GM12878 (cell line): ENCODE measurements at regions not wholly inside any gene's neighbourhood (a gene's known extent, or its start where the extent isn't known, plus 50 kb on each side); places are given as distances from the start of the nearest gene placed in this dataset.

Source experiments
- ATAC-seq: fragments of 200-7000 bp; cut with Tn5 transposase; 3 replicates; pipeline ENCODE4 v1.9.1; 2020; ENCODE audit warnings: mild to moderate bottlenecking, moderate library complexity
- BruUV-seq: library from RNA; stranded (reverse); fragments of 400-500 nt; replicated peaks from 2 replicates; lab custom pipeline; 2021; lab: Mats Ljungman, UMichigan
- CTCF ChIA-PET: fragments of 300-600 bp; sonication (Branson Sonifier 250); formaldehyde crosslinking; extraction: SDS; loops from one replicate; lab custom pipeline; 2021; ENCODE audit warnings: inconsistent platforms; lab: Yijun Ruan, JAX
- POLR2A ChIA-PET: fragments of 350-600 bp; formaldehyde crosslinking; extraction: SDS; loops from one replicate; lab custom pipeline; 2021; ENCODE audit warnings: inconsistent platforms; lab: Charles Lee
- RAD21 ChIA-PET: fragments of 300-600 bp; sonication (Branson Sonifier 250); formaldehyde crosslinking; loops from one replicate; lab custom pipeline; 2023; ENCODE audit warnings: antibody characterized with exemption; ENCODE audit not compliant: unreplicated experiment; lab: Charles Lee
- SMC1A ChIA-PET: fragments of 300-600 bp; sonication (Branson Sonifier 250); formaldehyde crosslinking; loops from one replicate; lab custom pipeline; 2023; ENCODE audit not compliant: unreplicated experiment, uncharacterized antibody; lab: Charles Lee
- DNase-seq: peaks from one replicate; pipeline ENCODE4 v3.0.0-alpha.2; 2011; ENCODE audit warnings: low read depth, low spot score
- FAIRE-seq: peaks from 3 replicates; lab custom pipeline; 2011; peaks lifted over from hg19 to GRCh38; lab: Jason Lieb, UNC
- H2AFZ ChIP-seq: 2 replicates; pipeline ENCODE4 v1.6.0; 2011; ENCODE audit warnings: low read depth, low read length, control low read depth; ENCODE audit not compliant: control insufficient read depth
- H3K27ac ChIP-seq: 2 replicates; pipeline ENCODE4 v1.5.1; 2011; ENCODE audit warnings: control low read depth; ENCODE audit not compliant: control insufficient read depth, insufficient read depth
- H3K27me3 ChIP-seq, 2 experiments: replicated peaks in 1 of 2; 2 replicates each; pipeline versions ENCODE4 v1.6.0 to v1.6.1; 2011; ENCODE audit warnings: low read length in 1 of 2; ENCODE audit not compliant: control insufficient read depth in 2 of 2, insufficient read depth in 2 of 2
- H3K36me3 ChIP-seq, 2 experiments: 2 replicates each; pipeline ENCODE4 v1.5.1; 2011; ENCODE audit warnings: low read length in 1 of 2; ENCODE audit not compliant: control insufficient read depth in 2 of 2, insufficient read depth in 2 of 2
- H3K4me1 ChIP-seq: 2 replicates; pipeline ENCODE4 v1.6.1; 2011; ENCODE audit warnings: mild to moderate bottlenecking, low read length, moderate library complexity, mixed read lengths; ENCODE audit not compliant: control insufficient read depth, insufficient read depth
- H3K4me2 ChIP-seq: 2 replicates; pipeline ENCODE4 v1.6.0; 2011; ENCODE audit warnings: control low read depth; ENCODE audit not compliant: control insufficient read depth, insufficient read depth
- H3K4me3 ChIP-seq: fragments of 200-600 bp; sonication (generic); 2 replicates; pipeline ENCODE4 v1.5.1; 2016
- H3K79me2 ChIP-seq: 2 replicates; pipeline ENCODE4 v1.6.0; 2011; ENCODE audit warnings: low read length; ENCODE audit not compliant: control insufficient read depth, insufficient read depth
- H3K9ac ChIP-seq: 2 replicates; pipeline ENCODE4 v1.8.0; 2011; ENCODE audit warnings: low read length, control low read depth, mixed read lengths; ENCODE audit not compliant: control insufficient read depth, insufficient read depth
- H3K9me3 ChIP-seq: replicated peaks from 3 replicates; pipeline ENCODE4 v1.5.1; 2011; ENCODE audit warnings: mild to moderate bottlenecking, low read length; ENCODE audit not compliant: control insufficient read depth, insufficient read depth
- H4K20me1 ChIP-seq: 2 replicates; pipeline ENCODE4 v1.6.0; 2011; ENCODE audit not compliant: control insufficient read depth, insufficient read depth
- BCL11A ChIP-seq: IDR thresholded peaks from 2 replicates; pipeline ENCODE4 v1.6.1; 2011; ENCODE audit warnings: low read depth, low read length
- CEBPB ChIP-seq, 2 experiments: fragments of 150-350 bp in 1 of 2; IDR thresholded peaks; 2 replicates each; pipeline ENCODE4 v1.6.1; 2012 to 2014; ENCODE audit warnings: low read depth in 2 of 2, low read length in 2 of 2, borderline replicate concordance in 1 of 2, inconsistent platforms in 1 of 2
- EED ChIP-seq: sonication (generic); IDR thresholded peaks from 2 replicates; pipeline ENCODE4 v1.6.1; 2016; ENCODE audit warnings: antibody characterized with exemption, low read depth
- LARP7 ChIP-seq: fragments of 450-650 bp; IDR thresholded peaks from 2 replicates; pipeline ENCODE4 v1.6.1; 2017; ENCODE audit warnings: mild to moderate bottlenecking
- MYB ChIP-seq: fragments of 150-350 bp; IDR thresholded peaks from 2 replicates; pipeline ENCODE4 v1.6.1; 2014; ENCODE audit warnings: mild to moderate bottlenecking, low read depth, low read length, borderline replicate concordance
- NR2C1 ChIP-seq: fragments of 450-650 bp; IDR thresholded peaks from 2 replicates; pipeline ENCODE4 v1.6.1; 2017; ENCODE audit warnings: antibody characterized with exemption, mild to moderate bottlenecking, moderate library complexity
- PRDM15 ChIP-seq: fragments of 450-650 bp; formaldehyde crosslinking; IDR thresholded peaks from 2 replicates; pipeline ENCODE4 v1.4.0; 2020; ENCODE audit warnings: mild to moderate bottlenecking, moderate library complexity
- RAD21 ChIP-seq: IDR thresholded peaks from 2 replicates; pipeline ENCODE4 v1.6.1; 2011; ENCODE audit warnings: mild to moderate bottlenecking, low read depth, low read length, moderate library complexity; ENCODE audit not compliant: insufficient read depth
- RB1 ChIP-seq: fragments of 450-650 bp; formaldehyde crosslinking; IDR thresholded peaks from 2 replicates; pipeline ENCODE4 v1.6.1; 2017; ENCODE audit warnings: mild to moderate bottlenecking, borderline replicate concordance
- SIN3A ChIP-seq: IDR thresholded peaks from 2 replicates; pipeline ENCODE4 v1.6.1; 2012; ENCODE audit warnings: low read depth, low read length, improper control_type of control experiment
- YY1 ChIP-seq: IDR thresholded peaks from 2 replicates; pipeline ENCODE4 v1.6.1; 2011; ENCODE audit warnings: low read depth, mild to moderate bottlenecking, low read length
- ZNF207 ChIP-seq: fragments of 450-650 bp; IDR thresholded peaks from 2 replicates; pipeline ENCODE4 v1.6.1; 2014; ENCODE audit warnings: antibody characterized with exemption, mild to moderate bottlenecking, borderline replicate concordance
- ZSCAN29 ChIP-seq: fragments of 450-650 bp; IDR thresholded peaks from 2 replicates; pipeline ENCODE4 v1.6.1; 2017; ENCODE audit warnings: mild to moderate bottlenecking, moderate library complexity
- WGBS: methylation state at CpG from one replicate; pipeline ENCODE4 v1.1.6; 2016; ENCODE audit warnings: low lambda C conversion rate; ENCODE audit not compliant: insufficient replicate concordance, insufficient coverage; ENCODE audit errors: missing lambda C conversion rate; 5-methylcytosine and 5-hydroxymethylcytosine counted together
- in situ Hi-C: fragments of 300-500 bp; cut with MboI; formaldehyde crosslinking; loops from 9 replicates; pipeline ENCODE4 v1.14.3; 2018; ENCODE audit warnings: mixed read lengths
- intact Hi-C: fragments of 100-400 bp; cut with micrococcal nuclease; formaldehyde crosslinking; loops from one replicate; pipeline ENCODE4 v1.14.2; 2022; ENCODE audit not compliant: unreplicated experiment

GRCh38 chr22:27648853-27649252 lies 152.7 kb downstream of the MN1 start:
- no peak overlapping the region for H3K4me2 ChIP-seq
- SMC1A ChIA-PET = no interaction called here
- H3K27ac ChIP-seq = no peak overlapping the region
- TF ChIP-seq NR2C1 = no peak
- no peak for TF ChIP-seq ZSCAN29
- TF ChIP-seq YY1 = no peak
- no peak for TF ChIP-seq BCL11A
- no peak for TF ChIP-seq ZNF207
- TF ChIP-seq PRDM15 (CRISPR knock-in tag) = no peak
- no peak for TF ChIP-seq EED
- no peak for TF ChIP-seq MYB
- TF ChIP-seq SIN3A = no peak
- no peak for TF ChIP-seq CEBPB (IDR thresholded peaks at IDR 0.05; ENCODE audit: borderline replicate concordance in 1 of 2, low read depth in 2 of 2, low read length in 2 of 2)
- TF ChIP-seq RAD21 = no peak
- TF ChIP-seq LARP7 = no peak
- no peak for TF ChIP-seq RB1
- TF ChIP-seq, all 136 proteins: peak for 0
- no peak for DNase-seq
- H3K9ac ChIP-seq = no peak overlapping the region
- H3K27me3 ChIP-seq = no peaks in the 10 kb centered on the region
- H3K4me3 ChIP-seq = no peak overlapping the region
- FAIRE-seq = no peak
- RAD21 ChIA-PET = no interaction called here
- intact Hi-C loops (no loop called here), in situ Hi-C loops (no loop called here)
- H3K4me1 ChIP-seq = no peaks in the 10 kb centered on the region
- BruUV-seq = no TSS peak
- no peaks in the 10 kb centered on the region for H3K79me2 ChIP-seq
- no peak overlapping the region for H2AFZ ChIP-seq
- CTCF ChIA-PET = no interaction called here
- ATAC-seq = no peak
- 83% methylated on average over 1 of the region's 2 CpGs for WGBS
- no peaks in the 10 kb centered on the region for H3K36me3 ChIP-seq
- POLR2A ChIA-PET = no interaction called here
- H3K9me3 ChIP-seq = no peaks in the 10 kb centered on the region; the same call in 2 of the 3 replicates
- H4K20me1 ChIP-seq = no peaks in the 10 kb centered on the region
